Fibroblast of lung (primary cell): ENCODE measurements at regions not wholly inside any gene's neighbourhood (a gene's known extent, or its start where the extent isn't known, plus 50 kb on each side); places are given as distances from the start of the nearest gene placed in this dataset.

Source experiments
- CTCF ChIP-seq, 2 donors: IDR thresholded peaks in 1 of 2; conservative IDR thresholded peaks in 1 of 2; 1 replicate in 1 of 2; 2 replicates in 1 of 2; pipeline ENCODE4 v1.5.1; 2011 to 2012; ENCODE audit warnings: low read length in 2 of 2, control low read depth in 1 of 2, inconsistent platforms in 1 of 2, low read depth in 1 of 2, mild to moderate bottlenecking in 1 of 2
- EZH2 ChIP-seq: IDR thresholded peaks from 2 replicates; pipeline ENCODE4 v1.5.1; 2012; ENCODE audit warnings: low read length, control low read depth, mild to moderate bottlenecking; ENCODE audit errors: missing control alignments

- TF ChIP-seq CTCF (conservative IDR thresholded peaks at IDR 0.05 in 1 of 2, IDR thresholded peaks at IDR 0.05 in 1 of 2; ENCODE audit: low read depth in 1 of 2, low read length in 2 of 2) (no peak), EZH2 (no peak)
Measured at GRCh38 chr16:80305410-80305809, 235.4 kb upstream of the DYNLRB2 start.
